Epithelial cell of esophagus (primary cell): ENCODE measurements at regions not wholly inside any gene's neighbourhood (a gene's known extent, or its start where the extent isn't known, plus 50 kb on each side); places are given as distances from the start of the nearest gene placed in this dataset.

Experiments
- DNase-seq: peaks from one replicate; pipeline ENCODE4 v3.0.0; 2010; ENCODE audit warnings: low read depth
- H3K4me3 ChIP-seq: 2 replicates; pipeline ENCODE4 v1.5.1; 2011; ENCODE audit warnings: mild to moderate bottlenecking, low read length, control low read depth
- TF ChIP-seq, protein P1 (sequence below): IDR thresholded peaks from 2 replicates; pipeline ENCODE4 v1.5.1; 2011; ENCODE audit warnings: low read depth, mild to moderate bottlenecking, low read length, control low read depth, inconsistent platforms; ENCODE audit not compliant: insufficient read depth; ENCODE audit errors: missing control alignments

DNA sequence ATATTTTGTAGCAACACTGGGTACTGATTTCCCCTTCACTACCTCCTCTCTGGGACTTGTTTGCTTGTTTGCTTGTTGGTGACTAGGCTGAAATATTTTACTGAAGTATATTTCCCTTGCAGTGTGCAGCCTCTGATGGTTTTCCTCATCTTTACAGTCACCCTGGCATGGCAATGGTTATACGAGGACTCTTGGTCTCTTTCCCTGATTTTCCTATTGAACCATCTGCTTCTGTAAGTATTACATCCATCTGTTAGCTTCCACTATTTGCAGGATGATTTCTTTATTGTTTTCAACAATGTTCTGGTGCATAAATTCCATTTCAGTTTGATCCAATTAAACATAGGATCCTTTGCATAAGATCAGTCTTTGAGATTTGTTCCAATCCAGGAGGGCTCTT, 465.1 kb downstream of the MEI4 start:
- H3K4me3 ChIP-seq = no peak overlapping the region
- DNase-seq = no peak
- TF ChIP-seq, protein P1, sequence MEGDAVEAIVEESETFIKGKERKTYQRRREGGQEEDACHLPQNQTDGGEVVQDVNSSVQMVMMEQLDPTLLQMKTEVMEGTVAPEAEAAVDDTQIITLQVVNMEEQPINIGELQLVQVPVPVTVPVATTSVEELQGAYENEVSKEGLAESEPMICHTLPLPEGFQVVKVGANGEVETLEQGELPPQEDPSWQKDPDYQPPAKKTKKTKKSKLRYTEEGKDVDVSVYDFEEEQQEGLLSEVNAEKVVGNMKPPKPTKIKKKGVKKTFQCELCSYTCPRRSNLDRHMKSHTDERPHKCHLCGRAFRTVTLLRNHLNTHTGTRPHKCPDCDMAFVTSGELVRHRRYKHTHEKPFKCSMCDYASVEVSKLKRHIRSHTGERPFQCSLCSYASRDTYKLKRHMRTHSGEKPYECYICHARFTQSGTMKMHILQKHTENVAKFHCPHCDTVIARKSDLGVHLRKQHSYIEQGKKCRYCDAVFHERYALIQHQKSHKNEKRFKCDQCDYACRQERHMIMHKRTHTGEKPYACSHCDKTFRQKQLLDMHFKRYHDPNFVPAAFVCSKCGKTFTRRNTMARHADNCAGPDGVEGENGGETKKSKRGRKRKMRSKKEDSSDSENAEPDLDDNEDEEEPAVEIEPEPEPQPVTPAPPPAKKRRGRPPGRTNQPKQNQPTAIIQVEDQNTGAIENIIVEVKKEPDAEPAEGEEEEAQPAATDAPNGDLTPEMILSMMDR = no peak

DNA sequence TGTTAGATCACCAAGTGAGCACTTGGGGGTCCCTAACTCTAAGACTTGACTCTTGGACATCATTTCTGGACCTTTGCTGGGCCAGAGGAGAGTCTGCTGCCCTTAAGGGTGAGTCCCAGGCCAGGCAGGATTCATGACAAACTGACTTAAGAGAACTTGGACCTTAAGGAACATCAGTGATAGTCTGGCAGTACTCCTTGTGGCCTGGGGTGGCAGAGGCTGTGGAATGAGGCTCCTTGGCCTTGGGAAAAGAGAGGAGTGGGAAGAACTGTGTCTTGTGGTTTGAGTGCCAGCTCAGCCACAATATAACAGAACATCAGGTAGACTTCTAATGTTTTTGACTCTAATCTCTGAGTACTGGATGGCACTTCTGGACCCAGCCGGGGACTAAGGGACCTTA, 478.7 kb downstream of the MEI4 start:
- DNase-seq = no peak
- H3K4me3 ChIP-seq = no peak overlapping the region
- TF ChIP-seq, protein P1 = no peak

DNA sequence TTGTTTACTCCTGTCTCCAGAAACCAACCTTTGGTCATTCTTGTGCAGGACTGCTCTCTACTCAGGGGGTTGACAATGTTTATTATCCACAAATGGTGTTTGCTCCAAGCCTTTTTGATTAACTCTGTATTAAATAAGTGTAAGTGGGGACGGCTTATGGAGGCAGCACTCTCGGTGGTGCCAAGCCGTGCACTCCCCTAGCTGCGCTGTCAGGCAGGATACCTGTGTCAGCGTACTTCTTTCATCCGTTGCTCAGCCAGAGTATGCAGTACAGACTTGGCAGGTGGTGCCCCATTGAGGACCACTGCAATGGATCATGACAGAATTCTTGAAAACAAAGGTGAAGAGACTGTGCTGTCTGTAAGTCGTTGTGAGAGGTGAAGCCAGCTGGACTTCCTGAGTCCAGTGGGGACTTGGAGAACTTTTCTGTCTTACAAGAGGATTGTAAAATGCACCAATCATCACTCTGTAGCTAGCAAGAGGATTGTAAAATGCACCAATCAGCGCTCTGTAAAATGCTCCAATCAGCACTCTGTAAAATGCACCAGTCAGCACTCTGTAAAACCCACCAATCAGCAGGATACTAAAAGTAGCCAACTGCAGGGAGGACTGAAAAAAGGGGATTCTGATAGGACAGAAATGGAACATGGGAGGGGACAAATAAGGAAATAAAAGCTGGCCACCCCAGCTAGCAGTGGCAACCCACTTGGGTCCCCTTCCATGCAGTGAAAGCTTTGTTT, 480.0 kb downstream of the MEI4 start:
- DNase-seq = no peak
- TF ChIP-seq, protein P1 = no peak
- H3K4me3 ChIP-seq = no peak overlapping the region

DNA sequence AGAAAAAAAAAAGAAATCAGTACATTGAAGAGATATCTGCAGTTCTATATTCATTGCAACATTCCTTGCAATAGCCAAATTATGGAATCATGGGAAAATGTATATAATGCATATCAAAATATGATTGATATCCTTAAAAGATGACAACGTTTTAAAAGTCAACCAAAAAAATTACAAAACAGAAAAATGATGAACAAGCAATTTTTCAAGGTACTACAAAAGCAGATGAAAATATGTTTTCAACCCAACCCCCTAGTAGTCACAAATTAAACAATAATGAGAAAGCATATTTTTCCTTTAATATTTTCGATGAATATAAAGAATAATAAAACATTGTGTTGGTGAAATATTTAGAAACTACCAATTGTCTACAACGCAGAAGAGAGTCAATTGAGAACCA, 497.6 kb downstream of the MEI4 start:
- no peak overlapping the region for H3K4me3 ChIP-seq
- no peak for DNase-seq
- TF ChIP-seq, protein P1 = no peak

DNA sequence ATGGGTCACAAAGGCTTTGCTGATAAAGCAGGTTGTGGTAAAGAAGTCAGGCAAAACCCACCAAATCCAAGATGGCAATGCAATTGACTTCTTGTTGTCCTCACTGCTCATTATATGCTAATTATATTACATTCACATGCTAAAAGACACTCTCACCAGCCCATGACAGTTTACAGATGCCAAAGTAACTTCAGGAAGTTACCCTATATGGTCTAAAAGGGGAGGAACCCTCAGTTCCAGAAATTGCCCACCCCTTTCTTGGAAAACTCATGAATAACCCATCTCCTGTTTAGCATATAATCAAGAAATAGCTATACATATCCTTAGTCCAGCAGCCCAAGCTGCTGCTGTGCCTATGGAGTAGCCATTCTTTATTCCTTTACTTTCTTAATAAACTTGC, 501.1 kb downstream of the MEI4 start:
- TF ChIP-seq, protein P1 = no peak

DNA sequence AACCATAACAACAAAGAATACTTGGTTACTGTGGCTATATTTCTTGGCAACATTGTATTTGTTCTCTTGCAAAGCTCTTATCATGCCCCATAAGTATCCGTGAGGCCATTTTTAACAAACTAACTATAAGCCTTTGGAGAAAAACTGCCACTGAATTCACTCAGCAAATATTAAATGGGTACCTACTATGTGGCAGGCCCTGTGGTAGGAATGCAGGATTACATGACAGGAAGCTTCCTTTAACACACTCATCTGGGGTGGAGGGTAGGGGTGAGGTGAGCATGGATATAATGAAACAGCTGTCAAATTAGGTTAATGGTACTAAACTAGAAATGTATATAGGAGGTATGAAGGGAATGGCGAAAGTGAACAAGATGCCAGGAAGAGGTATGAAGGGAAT, 504.8 kb downstream of the MEI4 start:
- TF ChIP-seq, protein P1 = no peak
- H3K4me3 ChIP-seq = no peak overlapping the region
- DNase-seq = no peak

More for the DNA sequence above, 501.1 kb downstream of the MEI4 start:
- H3K4me3 ChIP-seq = no peak overlapping the region
- DNase-seq = no peak

DNA sequence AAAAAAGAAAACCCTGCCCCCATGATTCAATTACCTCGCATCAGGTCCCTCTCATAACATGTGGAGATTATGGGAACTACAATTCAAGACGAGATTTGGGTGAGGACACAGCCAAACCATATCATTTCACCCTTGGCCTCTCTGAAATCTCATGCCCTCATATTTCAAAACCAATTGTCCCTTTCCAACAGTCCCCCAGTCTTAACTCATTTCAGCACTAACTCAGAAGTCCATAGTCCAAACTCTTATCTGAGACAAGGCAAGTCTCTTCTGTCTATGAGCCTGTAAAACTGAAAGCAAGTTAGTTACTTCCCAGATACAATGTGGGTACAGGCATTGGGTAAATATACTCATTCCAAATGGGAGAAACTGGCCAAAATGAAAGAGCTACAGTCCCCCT, 536.1 kb downstream of the MEI4 start:
- TF ChIP-seq, protein P1 = no peak
- no peak for DNase-seq
- H3K4me3 ChIP-seq = no peak overlapping the region
